Progenitor cell of endocrine pancreas (in vitro differentiated cells): ENCODE measurements at regions not wholly inside any gene's neighbourhood (a gene's known extent, or its start where the extent isn't known, plus 50 kb on each side); places are given as distances from the start of the nearest gene placed in this dataset.

Experiments
- DNase-seq: peaks from one replicate; pipeline ENCODE4 v3.0.0; 2021; ENCODE audit warnings: low spot score; ENCODE audit not compliant: unreplicated experiment
- H3K27ac Mint-ChIP-seq: 2 replicates; pipeline ENCODE4 v1.8.0; 2021; ENCODE audit warnings: mild to moderate bottlenecking, moderate library complexity, mixed read lengths
- H3K27me3 Mint-ChIP-seq: 2 replicates; pipeline ENCODE4 v1.8.0; 2021; ENCODE audit warnings: mixed read lengths
- H3K36me3 Mint-ChIP-seq: 2 replicates; pipeline ENCODE4 v1.8.0; 2022; ENCODE audit warnings: mixed read lengths; ENCODE audit not compliant: insufficient read depth
- H3K4me1 Mint-ChIP-seq: 2 replicates; pipeline ENCODE4 v1.8.0; 2021; ENCODE audit warnings: low read depth, mixed read lengths
- H3K4me3 Mint-ChIP-seq: 2 replicates; pipeline ENCODE4 v1.8.0; 2021; ENCODE audit warnings: low read depth, mild to moderate bottlenecking, moderate library complexity, mixed read lengths
- H3K9me3 Mint-ChIP-seq: 2 replicates; pipeline ENCODE4 v1.8.0; 2021; ENCODE audit warnings: low read depth, mixed read lengths
- TF ChIP-seq, protein P1 (sequence below): fragments of 200-600 bp; sonication (generic); IDR thresholded peaks from one replicate; pipeline ENCODE4 v1.5.0; 2021; ENCODE audit warnings: antibody characterized with exemption, mild to moderate bottlenecking; ENCODE audit not compliant: unreplicated experiment

DNA sequence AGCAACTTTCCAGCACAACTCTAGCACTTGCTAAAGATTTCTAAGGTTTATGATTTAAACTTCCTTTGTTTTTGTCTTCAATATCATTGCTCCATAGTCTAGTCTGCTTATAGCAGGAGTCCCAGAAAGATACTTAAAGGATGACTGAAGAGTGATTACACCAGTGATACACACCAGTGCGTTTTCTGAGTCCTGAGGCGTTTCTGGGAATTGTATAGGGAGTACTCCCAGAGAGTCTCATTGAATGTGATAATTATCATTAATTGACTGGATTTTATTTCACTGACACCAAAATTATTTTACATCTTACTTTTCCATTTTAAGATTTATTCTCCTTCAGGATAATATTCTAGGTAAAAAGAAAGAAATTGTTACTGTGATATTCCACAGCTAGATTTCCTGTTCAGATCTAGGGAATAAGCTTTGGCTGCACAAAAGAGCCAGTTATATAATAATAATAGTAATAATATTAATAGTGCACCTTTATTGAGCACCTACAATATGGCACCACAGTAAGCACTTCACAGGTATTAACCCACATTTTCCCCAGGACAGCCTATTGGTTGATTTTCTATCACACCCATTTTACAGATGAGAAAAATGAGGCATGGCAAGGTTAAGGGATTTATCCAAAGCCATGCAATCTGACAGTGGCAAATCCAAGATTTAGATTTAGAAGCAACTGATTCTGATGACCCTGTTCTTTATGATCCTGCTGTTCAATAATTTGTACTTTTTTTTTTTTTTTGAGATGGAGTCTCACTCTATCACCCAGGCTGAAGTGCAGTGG is 62.6 kb downstream of the IRX5 start:
- no peaks in the 10 kb centered on the region for H3K4me1 Mint-ChIP-seq
- H3K27me3 Mint-ChIP-seq, result peaks cover 20% of the 10 kb centered on the region
- no peaks in the 10 kb centered on the region for H3K9me3 Mint-ChIP-seq
- TF ChIP-seq, protein P1, sequence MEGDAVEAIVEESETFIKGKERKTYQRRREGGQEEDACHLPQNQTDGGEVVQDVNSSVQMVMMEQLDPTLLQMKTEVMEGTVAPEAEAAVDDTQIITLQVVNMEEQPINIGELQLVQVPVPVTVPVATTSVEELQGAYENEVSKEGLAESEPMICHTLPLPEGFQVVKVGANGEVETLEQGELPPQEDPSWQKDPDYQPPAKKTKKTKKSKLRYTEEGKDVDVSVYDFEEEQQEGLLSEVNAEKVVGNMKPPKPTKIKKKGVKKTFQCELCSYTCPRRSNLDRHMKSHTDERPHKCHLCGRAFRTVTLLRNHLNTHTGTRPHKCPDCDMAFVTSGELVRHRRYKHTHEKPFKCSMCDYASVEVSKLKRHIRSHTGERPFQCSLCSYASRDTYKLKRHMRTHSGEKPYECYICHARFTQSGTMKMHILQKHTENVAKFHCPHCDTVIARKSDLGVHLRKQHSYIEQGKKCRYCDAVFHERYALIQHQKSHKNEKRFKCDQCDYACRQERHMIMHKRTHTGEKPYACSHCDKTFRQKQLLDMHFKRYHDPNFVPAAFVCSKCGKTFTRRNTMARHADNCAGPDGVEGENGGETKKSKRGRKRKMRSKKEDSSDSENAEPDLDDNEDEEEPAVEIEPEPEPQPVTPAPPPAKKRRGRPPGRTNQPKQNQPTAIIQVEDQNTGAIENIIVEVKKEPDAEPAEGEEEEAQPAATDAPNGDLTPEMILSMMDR, result no peak
- no peaks in the 10 kb centered on the region for H3K36me3 Mint-ChIP-seq
- H3K27ac Mint-ChIP-seq, result no peak overlapping the region
- no peak overlapping the region for H3K4me3 Mint-ChIP-seq
- no peak for DNase-seq

DNA sequence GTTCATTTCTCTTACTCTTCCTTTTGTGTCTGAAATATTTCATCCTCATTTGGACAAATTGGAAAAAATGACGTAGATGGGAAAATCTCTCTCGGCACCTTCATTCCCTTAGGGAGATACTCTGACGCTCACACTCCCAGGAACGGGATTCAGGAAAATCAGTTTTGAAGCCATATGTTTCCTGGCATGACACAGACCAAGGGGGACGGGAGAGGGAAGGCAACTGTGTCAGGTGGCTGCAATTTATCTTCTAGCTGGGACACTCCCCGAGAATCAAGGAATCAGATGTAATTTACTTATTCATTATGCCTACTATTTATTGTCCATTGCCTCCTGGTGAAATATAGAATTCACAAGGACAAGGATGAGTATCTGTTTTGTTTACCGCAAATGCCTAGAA is 65.5 kb downstream of the IRX5 start:
- Mint-ChIP-seq H3K27me3 (peaks cover 18% of the 10 kb centered on the region), H3K36me3 (no peaks in the 10 kb centered on the region), H3K9me3 (no peaks in the 10 kb centered on the region), H3K4me3 (no peak overlapping the region), H3K27ac (no peak overlapping the region), H3K4me1 (peaks cover 6% of the 10 kb centered on the region)
- TF ChIP-seq, protein P1, result no peak
- DNase-seq, result no peak

DNA sequence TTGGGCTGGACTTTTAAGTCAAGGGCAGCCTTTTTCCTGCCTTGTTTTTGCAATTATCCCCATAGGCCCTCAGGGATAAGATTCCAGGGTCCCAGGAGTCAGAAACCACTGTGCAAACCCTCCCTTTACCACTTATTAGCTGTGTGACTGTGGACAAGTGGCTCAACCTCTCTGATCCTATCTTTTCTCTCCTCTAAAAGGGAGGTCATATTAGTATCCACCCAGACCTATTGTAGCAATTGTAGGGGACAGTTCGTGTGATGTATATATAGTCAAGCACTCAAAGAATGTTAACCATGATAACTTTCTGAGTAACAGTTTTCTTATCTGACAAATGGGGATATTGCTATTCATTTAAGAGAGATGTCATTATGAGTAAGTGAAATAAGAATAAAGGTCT is 68.2 kb downstream of the IRX5 start:
- DNase-seq, result no peak
- Mint-ChIP-seq H3K9me3 (no peaks in the 10 kb centered on the region), H3K27ac (no peak overlapping the region), H3K36me3 (no peaks in the 10 kb centered on the region), H3K4me3 (no peak overlapping the region), H3K27me3 (peaks cover 15% of the 10 kb centered on the region), H3K4me1 (peaks cover 6% of the 10 kb centered on the region)
- TF ChIP-seq, protein P1, result no peak

DNA sequence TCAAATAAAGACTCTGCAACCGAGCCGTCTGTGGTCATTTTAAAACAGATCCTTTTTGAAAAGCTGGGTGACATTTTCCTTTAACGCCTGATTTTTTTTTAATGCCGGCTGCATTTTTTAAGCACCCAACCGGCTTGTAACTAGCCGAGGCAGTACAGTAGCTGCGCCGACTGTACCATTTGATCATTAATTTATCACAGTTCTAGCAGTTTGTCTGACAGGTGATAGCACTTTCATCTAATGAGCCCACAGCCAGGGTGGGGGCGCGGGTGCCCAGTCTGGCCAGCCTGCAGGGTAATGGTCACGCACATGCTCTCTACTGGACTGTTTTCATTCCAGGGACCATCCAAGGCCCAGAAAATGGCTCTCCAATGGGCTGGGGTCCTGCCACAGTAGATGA is 68.8 kb downstream of the IRX5 start:
- no peaks in the 10 kb centered on the region for H3K9me3 Mint-ChIP-seq
- DNase-seq, result no peak
- no peaks in the 10 kb centered on the region for H3K36me3 Mint-ChIP-seq
- H3K4me1 Mint-ChIP-seq, result peaks cover 6% of the 10 kb centered on the region
- peaks cover 19% of the 10 kb centered on the region for H3K27me3 Mint-ChIP-seq
- H3K4me3 Mint-ChIP-seq, result no peak overlapping the region
- TF ChIP-seq, protein P1, result no peak
- H3K27ac Mint-ChIP-seq, result no peak overlapping the region

DNA sequence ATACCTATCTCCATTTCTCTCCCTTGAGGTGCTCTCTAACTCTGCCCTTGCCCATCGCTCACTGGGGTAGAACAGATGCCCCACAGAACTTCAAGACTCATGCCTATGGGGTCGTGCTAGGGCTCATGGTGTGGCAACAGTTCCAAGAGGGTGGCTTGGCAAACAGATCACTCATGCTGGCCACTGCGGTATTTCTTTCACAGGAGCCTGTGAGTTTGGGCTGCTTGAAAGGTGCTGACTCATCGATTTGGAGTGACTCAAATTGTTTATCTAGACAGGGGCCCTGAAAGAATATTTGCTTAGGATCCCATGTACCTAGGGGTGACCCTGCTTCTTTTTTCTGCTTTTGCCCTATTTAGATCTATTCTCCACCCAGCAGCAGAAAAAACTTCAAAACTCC is 69.9 kb downstream of the IRX5 start:
- Mint-ChIP-seq H3K4me1 (peaks cover 6% of the 10 kb centered on the region), H3K4me3 (no peak overlapping the region), H3K36me3 (no peaks in the 10 kb centered on the region), H3K27me3 (peaks cover 21% of the 10 kb centered on the region), H3K27ac (no peak overlapping the region), H3K9me3 (no peaks in the 10 kb centered on the region)
- TF ChIP-seq, protein P1, result no peak
- no peak for DNase-seq
